ENCODE measurements at regions not wholly inside any gene's neighbourhood (a gene's known extent, or its start where the extent isn't known, plus 50 kb on each side); places are given as distances from the start of the nearest gene placed in this dataset.

DNA sequence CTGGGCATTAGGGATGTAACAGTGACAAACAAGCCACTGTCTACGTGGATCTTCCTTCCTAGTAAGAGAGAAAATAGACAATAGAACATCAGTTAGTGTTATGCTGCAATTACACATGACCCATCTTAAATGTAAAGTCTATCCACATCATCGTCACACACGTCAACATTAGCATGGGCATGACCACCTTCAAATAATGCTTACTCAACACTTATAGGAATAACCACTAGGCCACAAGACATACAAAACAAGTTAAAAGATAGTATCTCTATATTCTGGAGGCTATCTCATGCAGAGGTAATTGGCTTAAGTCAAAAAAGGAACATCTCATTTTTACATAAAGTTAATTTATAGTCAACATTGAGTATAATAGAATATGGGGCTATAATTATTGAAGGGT lies 156.5 kb downstream of the MOXD1 start:
- DNase-seq, result no peak

DNA sequence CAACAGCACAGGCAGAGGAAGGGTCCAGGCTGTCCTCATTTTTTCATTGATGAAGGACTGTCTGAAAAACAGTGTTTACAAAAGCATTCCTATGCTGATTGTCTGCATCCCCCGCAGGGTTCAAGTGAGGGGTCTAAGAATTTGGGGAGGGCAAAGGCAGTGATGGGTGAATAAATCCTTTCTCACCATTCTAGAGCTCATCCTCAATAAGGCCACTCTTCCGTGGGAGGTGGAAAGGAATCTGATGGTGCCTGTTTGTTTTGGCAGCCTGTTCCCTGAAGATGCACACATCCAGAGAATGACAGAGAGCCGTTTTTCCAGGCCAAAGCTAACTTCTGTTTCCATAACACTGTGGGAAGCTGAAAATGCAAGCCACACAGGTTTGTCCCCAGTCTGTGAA lies 164.5 kb downstream of the MOXD1 start:
- DNase-seq, result no peak

DNA sequence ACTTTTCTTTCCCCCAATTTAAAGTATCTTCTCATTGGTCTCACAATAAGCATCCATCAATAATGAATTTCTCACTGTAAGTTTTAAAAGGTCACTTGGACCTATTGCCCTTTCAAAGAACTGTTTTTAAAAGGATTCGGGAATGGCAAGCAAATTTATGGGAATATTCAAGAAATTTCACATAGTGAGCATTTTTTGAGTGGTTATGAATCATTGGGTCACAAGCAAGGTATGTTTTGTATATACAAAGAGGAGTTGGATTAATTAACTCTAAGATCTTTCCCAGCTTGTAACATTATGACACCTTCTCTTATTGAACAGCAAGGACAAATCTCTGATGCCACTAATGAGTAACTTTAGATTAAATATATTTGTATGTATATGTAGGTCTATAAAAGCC lies 165.0 kb downstream of the MOXD1 start:
- DNase-seq, result no peak

DNA sequence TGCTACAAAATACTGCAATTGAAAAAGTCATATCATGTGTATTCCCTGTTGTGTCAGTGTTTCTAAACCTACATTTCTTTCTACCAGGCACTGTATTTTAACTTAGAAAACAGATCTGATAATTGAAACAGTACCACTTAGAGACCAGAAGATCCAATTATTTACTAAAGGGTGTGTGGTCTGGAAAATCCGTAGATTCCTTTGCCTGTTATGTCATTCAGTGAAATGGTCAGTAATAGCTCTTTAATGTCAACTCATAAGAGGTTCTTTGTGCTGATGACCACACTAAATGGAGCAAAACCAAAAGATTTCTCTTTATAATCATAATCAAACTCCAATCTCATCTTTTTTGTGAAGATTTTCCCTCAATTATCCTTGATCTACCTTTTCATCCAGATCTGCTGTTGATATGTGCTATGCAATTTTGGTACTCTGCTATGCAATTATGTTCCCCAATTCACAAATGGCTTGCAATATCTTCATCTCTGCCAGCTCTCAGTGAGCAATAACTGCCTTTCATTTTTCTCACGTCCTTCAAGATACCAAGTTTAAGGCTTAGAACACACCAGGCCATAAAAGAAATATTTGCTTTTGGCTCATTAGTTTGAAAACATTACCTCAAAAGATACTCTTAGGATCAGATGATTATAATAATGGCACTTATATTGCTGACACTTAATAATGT lies 165.5 kb downstream of the MOXD1 start:
- DNase-seq, result no peak

DNA sequence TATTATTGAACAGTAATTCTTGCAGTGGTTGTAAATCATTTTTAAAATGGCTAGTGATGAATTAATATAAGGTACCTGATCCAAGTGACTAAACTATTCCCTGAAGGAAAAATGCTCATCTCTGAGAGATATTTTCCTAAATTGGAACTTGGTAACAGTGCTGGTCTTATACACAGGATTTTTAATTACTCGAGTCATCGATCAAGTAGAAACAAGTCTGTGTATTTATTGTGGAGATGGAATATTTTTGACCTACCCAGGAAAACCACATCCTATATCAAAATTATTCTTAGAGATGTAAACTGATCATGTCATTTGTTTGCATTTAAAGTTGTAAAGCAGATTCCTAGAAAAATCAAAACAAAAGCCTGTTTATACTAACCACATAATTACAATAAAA lies 166.9 kb downstream of the MOXD1 start:
- DNase-seq, result no peak

DNA sequence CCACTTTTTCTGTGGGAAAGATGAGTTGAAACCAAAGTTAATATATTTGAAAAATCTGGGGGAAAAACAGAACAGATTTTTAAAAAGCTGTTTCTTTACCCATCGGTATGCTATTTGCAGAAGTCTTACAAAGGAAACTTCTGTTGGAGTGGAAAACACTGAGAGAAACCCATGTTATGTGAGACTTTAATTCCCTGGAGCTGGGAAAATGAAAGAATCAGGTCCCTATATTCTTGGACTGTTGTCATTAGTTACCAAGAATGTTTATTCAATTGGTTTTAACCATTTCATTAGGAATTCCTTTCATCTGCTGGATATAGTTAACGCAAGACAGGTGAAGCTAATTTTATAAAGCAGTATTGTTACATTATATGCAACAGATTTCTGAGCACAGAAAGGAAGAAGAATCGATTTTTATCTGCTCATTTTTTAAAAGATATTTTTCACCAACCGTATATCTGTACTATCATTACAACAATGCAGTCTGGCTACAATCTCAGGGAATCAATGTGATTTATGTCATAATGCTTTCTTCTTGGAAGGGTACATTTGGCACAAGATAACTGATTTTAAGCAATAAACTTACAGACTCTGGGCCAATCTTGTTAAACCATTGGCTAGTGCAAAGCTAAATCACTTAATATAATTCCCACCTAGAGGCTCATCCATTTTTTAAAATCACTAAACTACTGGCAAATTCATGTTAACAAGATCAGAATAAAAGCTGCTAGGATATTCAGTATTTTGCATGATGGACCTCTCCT lies 170.0 kb downstream of the MOXD1 start:
- DNase-seq, result no peak

DNA sequence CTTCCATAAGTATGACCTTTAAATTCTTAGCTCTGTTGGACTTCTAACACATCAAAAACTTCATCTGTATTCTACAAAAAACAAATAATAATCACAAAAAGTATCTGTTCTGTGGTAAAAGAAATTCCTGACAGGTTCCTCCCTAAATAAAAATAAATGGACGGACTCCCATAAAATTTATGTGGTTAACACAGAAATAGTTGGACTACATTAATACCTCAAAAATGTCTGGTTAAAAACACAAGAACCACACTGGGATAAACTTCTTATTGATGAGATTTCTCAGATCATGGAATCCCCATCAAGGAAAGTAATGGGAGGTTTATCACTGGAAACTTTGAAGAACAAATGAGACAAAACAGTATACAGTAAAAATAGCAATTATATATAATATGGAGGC lies 172.4 kb downstream of the MOXD1 start:
- DNase-seq, result no peak

DNA sequence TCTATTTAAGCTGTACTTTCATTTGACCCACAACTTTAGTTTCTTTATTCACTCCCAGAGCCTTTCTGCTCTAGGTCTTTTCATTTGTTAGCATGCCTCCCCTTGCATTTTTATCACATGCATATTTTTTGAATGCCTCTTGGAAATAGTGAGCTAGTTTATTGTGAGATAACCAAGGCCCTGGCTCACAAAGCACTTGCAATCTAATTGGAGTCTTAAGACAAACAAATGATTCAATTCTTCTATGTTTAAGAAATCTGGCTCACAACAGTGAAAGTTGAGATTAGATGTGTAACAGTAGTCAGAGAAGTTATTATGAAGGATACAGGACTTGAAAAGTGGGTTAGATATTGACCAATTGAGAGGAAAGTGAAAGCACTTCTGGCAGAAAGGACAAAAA lies 173.4 kb downstream of the MOXD1 start:
- no peak for DNase-seq

DNA sequence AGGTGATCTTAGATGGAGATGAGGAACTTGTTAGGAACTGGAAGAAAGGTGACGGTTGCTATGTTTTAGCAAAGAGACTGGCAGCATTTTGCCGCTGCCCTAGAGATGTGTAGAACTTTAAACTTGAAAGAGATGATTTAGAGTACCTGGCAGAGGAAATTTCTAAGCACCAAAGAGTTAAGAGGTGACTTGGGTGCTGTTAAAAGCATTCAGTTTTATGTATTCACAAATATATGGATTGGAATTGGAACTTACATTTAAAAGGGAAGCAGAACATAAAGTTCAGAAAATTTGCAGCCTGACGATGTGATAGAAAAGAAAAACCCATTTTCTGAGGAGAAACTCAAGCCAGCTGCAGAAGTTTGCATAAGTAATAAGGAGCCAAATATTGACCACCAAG lies 176.3 kb downstream of the MOXD1 start:
- no peak for DNase-seq

DNA sequence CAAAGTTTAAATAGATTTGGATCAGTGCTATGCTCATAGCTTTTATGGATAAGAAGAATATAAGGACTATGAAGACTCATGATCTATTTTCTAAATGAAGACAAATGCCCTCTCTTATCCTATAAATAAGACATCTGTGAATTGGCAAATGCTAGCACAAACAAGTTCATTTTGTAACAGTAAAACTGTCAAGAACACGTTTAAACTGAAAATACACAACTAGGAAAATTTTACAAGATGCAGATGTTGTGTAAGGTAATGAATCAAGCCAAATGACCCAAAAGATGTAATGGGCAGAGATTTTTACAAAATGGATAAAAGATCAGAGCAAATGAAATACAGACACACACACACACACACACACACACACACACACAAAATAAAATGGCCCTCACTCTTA lies 180.5 kb downstream of the MOXD1 start:
- DNase-seq, result no peak

DNA sequence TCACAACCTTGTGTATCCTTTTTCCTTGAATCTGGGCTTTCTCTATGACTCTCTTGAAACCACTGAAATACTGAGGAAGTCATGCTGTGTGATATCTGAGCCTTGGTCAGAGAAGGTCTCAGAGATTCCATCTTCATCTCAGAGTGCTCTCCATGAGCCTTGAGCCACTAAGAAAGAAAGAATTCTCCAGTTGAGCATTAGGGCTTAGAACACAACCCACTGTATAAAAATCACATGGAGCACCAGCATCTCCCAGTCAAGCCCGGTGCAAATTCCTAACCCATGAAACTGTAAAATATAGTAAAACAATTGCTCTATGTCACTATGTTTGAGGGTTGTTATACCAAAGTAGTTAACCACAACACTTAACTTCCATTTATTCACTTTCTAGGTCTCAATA lies 181.4 kb downstream of the MOXD1 start:
- DNase-seq, result no peak

DNA sequence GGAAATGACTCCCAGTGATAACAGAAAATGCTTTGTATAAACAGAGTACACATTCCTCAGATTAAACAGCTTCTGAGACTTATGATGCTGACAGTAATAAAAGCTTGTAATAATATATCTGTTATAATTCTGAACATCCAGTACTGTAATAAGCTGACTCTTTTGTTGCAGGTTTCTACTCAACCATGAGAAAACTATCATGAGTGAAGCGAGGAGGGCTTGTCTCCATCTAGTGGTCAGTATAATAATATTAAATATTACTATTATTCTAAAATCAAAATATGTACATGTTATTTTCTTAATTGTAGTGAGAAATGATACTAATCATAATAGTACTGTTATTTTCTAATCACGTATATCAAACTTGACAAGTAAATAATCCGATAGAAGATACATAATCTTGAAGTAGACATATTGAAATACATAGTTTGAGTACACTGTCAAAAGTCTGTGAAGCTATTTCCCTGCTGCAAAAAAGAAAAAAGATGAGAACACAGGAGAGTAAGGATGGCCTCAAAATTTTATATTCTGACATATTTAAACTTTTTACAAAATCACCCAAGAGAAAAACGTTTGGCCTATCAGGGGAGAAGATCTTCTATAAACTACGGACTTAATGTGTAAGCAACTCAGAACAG lies 183.1 kb downstream of the MOXD1 start:
- DNase-seq, result no peak

DNA sequence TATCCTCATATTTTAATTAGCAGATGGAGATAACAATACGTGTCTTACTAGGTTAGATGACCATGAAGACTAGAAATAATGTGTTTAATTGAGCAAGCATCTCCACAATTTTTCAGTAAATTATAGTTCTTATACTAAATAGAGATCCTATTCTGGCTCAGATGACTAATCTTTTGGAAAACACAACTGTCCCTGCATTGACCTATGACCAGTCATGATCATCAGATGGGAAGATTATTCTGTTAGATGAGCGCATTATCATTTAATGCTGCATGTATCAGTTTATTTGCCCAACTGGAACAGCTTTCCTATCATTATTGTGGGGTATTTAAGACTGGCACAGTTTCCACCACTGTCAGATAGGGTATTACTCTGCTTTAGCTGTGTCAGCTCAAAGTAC lies 185.5 kb downstream of the MOXD1 start:
- no peak for DNase-seq

DNA sequence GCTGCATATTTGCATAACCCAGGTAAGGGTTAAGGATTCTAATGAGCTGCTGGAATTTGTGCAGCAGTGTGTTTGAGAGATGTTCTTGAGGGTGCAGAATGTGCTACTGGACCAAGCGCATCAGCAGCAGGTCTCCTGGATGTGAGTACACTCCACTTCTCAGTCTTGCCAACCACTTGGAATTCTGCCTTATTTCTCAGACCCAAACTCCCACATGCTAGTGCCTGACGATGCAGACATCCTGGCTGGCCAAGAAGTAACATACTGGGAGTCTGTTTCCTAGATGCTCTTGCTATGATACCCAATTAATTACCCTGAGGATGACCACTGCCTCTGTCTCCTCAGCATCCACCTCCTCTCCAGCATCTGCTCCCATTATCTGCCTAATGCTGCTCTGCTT lies 186.6 kb downstream of the MOXD1 start:
- DNase-seq, result peak in 5 of 58 donors; percentile 5 to 40 (median 9)

DNA sequence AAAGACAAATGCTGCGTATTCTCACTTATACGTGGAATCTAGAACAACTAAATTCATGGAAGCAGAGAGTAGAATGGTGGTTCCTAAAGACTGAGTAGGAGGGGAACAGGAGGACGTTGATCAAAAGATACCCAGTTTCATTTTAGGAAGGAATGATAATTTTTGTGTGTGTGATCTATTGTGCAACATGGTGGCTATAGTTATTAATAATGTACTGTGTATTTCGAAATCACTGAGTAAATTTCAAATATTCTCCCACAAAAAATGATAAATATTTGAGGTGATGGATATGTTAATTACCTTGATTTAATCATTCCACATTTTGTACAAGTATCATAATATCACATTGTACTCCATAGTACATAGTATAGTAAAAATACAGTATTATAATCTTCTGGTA lies 187.5 kb downstream of the MOXD1 start:
- no peak for DNase-seq

DNA sequence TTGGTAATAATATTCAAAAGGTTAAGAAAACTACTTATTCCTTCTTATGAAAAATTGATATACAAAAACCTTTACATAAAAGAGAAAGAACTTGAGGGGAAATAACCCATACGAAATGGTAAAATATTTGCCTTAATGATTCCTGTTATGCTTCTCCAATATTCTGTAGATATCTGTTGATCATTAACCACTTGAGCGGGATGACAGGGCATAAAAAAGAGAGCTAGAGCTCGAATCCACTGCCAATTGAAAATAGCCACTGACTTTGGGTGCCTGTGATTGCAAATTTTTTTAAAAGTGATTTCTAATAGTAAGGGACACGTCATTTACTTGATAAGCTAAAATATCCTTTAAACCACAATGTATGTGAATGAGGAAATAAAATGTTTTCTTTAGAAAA lies 188.1 kb downstream of the MOXD1 start:
- no peak for DNase-seq

DNA sequence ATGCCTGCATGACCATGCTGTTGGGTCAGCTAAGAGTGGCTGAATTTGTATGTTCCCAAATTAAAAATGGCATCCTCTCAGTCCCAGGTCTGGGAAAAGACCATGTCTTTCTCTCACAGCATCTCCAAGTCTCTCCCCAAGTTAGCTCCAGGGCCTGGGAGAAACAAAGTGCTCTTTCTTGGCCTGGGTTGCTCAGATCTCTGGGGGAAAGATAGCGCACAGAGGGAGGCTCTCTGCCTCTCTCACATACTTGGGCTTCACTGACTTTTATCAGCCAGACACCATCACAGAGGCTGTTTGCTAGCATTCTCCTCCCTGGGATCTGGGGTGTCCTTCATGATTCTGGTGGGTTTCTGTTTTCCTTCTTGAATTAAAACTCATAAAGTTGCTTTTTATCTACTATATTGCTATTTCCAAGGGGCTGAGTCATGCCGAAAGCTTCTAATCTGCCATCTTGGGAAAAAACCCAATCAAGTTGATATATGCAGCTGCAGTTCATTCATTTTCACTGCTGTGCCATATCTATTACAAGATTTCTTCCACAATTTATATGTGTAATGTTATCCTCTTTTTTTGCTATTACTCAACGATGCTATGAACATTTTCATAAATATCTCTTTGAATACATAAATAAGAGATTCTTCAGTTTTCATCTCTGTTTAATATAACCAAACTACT lies 190.2 kb downstream of the MOXD1 start:
- DNase-seq, result no peak

DNA sequence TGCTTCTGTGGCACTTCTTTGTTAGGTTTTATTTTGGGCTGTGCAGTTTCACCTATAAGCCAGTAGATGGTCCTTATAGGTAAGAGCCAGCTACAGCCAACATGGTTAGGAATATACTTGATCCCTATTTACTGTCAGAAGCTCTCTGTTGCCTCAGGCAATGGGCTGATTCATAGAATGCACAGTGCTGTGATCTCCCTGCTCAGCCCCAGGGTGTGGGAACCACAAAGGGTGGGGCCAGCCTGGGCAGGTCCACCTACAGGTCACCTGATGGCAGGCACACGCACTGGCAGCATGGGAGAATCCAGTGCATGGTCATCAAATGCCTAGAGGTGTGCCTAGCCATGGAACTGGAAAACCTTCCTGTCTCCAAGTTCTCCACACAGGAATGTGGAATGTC lies 191.9 kb downstream of the MOXD1 start:
- no peak for DNase-seq

DNA sequence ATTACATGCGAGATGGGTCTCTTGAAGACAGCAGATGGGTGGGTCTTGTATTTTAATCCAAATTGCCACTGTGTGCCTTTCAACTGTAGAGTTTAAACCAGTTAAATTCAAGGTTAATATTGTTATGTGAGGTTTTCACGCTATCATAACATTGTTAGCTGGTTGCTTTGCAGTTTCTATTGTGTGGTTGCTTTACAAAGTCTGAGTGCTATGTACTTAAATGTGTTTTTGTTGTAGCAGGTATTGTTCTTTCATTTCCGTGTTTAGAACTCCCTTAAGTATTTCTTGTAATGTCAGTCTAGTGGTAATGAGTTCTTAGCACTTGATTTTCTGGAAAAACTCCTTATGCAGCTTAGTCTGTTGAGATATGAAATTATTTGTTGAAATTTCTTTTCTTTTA lies 193.3 kb downstream of the MOXD1 start:
- DNase-seq, result no peak

DNA sequence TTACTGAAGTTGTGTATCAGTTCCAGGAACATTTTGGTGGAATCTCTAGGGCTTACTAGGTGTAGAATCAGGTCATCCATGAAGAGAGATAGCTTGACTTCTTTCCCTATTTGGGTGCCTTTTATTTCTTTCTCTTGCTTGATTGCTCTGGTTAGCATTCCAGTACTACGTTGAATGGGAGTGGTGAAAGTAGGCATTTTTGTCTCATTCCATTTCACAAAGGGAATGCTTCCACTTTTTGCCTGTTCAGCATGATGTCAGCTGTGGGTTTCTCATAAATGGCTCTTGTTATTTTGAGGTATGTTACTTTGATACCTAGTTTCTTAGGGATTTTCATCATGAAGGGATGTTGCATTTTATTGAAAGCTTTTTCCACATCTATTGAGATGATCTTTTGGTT lies 195.3 kb downstream of the MOXD1 start:
- no peak for DNase-seq

DNA sequence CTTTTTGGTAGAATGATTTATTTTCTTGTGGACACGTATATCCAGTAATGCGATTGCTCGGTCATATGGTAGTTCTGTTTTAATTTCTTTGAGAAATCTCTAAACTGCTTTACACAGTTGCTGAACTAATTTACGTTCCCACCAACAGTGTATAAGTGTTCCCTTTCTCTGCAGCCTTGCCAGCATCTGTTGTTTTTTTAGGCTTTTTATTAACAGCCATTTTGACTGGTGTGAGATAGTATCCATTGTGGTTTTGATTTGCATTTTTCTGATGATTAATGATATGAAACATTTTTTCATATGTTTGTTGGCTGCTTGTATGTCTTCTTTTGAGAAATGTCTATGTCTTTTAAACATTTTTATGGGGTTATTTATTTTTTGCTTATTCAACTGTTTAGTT lies 196.7 kb downstream of the MOXD1 start:
- no peak for DNase-seq

DNA sequence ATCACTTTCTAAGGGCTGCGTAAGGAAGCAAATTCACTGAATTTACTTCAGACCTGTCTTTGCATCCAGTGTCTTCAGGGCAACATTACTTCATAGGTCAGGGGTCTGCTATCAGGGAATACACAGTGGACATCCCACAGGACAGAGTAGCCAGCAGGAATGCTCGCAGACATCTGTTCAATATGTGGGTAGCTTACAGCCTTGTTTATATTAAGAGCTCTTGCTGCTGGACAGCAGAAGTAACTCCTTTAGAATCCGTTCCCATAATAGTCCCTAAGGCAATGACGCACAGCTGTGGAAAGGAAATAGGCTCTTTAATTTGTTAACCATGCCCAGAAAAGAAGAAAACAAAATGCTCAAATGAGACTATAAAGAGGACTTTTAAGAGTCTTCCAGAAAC lies 198.7 kb downstream of the MOXD1 start:
- no peak for DNase-seq
